ENCODE measurements at regions not wholly inside any gene's neighbourhood (a gene's known extent, or its start where the extent isn't known, plus 50 kb on each side); places are given as distances from the start of the nearest gene placed in this dataset.
"Not testable (repeated sequence)": the region's sequence is repeated elsewhere in the genome, so short reads cannot be mapped to it uniquely, and the experiment has no call there.

DNA sequence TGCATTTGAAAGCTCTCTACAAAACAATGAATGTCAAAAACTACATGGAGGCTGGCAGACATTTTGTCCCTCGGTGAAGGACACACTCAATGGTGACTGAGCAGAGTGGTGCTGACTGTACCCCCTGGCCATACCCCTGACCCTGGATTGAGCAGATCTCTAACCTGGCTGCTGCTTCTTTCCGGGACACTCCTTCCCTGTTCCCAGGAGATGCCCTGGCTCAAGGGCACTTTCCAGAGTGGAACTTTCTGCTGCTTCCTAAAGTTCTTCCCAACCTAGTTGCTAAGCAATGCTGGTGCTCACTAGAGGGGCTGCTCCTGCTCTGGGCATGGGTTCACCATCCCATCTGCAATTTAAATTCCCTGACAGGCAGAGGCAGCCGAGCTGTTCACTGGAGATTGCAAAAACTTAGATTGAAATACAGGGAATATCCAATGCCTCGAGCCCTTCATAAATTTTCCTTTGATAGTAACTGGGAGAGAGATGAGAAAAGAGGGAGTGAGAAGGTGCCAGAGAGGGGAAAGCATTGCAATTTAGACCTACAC lies 384.3 kb upstream of the PODXL start:
- Histone ChIP-seq H3K27me3 (ENCODE audit: control insufficient read depth, insufficient read depth, low read length) (no peaks in the 10 kb centered on the region), H3K4me3 (ENCODE audit: low read length) (no peak overlapping the region), H3K4me1 (ENCODE audit: control insufficient read depth, insufficient read depth, low read length) (no peaks in the 10 kb centered on the region), H3K36me3 (ENCODE audit: control insufficient read depth, insufficient read depth, low read length) (no peaks in the 10 kb centered on the region), H3K27ac (ENCODE audit: low read depth, low read length) (no peak overlapping the region), H3K9ac (ENCODE audit: low read length) (no peak overlapping the region)

DNA sequence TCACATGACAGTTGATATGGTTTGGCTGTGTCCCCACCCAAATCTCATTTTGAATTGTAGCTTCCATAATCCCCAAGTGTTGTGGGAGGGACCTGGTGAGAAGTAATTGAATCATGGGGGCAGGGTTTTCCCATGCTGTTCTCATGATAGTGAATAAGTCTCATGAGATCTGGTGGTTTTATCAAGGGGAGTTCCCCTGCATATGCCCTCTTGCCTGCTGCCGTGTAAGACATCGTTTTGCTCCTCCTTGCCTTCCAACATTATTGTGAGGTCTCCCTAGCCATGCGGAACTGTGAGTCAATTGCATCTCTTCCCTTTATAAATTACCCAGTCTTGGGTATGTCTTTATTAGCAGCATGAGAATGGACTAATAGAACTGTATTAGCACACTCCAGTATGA lies 382.4 kb upstream of the PODXL start:
- H3K27ac ChIP-seq (ENCODE audit: low read depth, low read length); H3K36me3 ChIP-seq (ENCODE audit: control insufficient read depth, insufficient read depth, low read length); H3K27me3 ChIP-seq (ENCODE audit: control insufficient read depth, insufficient read depth, low read length); H3K9ac ChIP-seq (ENCODE audit: low read length); H3K4me1 ChIP-seq (ENCODE audit: control insufficient read depth, insufficient read depth, low read length); H3K4me3 ChIP-seq (ENCODE audit: low read length): not testable (repeated sequence)

DNA sequence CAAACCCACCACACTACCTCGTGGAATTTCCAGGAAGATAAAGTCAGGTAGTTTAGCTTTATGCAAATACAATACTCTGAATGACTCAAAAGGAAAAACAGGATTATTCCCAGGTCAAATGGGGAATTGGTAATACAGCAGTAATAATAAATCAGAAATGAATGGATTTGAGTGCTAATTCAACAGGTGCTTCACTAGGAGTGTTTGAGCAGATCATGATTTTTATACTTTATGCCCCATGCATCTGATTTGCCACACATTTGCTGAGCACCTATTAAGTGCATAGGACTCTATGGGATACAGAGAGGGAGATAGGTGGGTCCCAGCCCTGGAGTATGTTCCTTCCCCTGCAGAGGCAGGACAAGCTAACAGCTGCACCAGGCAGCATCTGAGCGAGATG lies 381.4 kb upstream of the PODXL start:
- Histone ChIP-seq H3K9ac (ENCODE audit: low read length) (no peak overlapping the region), H3K27ac (ENCODE audit: low read depth, low read length) (no peak overlapping the region), H3K36me3 (ENCODE audit: control insufficient read depth, insufficient read depth, low read length) (no peaks in the 10 kb centered on the region), H3K4me3 (ENCODE audit: low read length) (no peak overlapping the region), H3K27me3 (ENCODE audit: control insufficient read depth, insufficient read depth, low read length) (no peaks in the 10 kb centered on the region), H3K4me1 (ENCODE audit: control insufficient read depth, insufficient read depth, low read length) (no peaks in the 10 kb centered on the region)

DNA sequence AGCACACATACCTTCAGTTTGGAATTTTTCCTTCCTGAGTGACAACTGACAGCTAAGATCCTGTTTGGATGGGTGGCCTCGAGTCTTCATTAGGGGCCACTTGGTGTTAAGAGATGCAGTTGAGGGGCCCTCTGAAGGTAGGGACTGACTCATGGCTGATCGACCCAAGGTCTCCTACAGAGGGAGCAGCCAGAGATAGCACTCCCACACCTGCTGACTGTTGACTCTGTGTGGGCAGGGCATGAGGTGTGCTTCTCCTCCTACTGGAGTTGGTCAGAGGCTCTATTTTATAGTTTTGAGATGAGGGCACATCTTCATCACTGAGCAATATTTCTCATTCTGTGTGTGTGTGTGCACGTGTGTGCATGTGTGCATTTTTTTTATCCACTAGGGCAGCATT lies 378.8 kb upstream of the PODXL start:
- H3K4me1 ChIP-seq (ENCODE audit: control insufficient read depth, insufficient read depth, low read length), result no peaks in the 10 kb centered on the region

DNA sequence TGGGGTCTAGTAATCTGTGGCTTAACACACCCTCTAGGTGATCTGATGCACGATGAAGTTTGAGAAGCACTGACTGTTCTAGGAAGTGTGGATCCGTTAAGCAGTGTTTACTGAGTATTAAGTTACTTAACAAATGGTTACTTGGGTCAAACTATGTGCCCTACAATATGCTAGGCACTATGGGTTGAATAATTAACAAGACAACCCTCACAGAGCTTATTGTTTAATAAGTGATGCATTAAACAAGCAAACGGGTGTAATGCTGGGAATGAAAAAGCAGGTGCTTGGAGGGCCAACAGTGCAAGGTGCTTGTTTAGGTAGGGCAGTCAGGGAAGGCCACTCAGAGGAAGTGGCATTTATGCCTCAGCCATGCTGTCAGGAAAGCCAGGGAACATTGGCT lies 378.0 kb upstream of the PODXL start:
- H3K9ac ChIP-seq (ENCODE audit: low read length), result no peak overlapping the region
- H3K36me3 ChIP-seq (ENCODE audit: control insufficient read depth, insufficient read depth, low read length), result no peaks in the 10 kb centered on the region
- no peaks in the 10 kb centered on the region for H3K27me3 ChIP-seq (ENCODE audit: control insufficient read depth, insufficient read depth, low read length)
- H3K4me1 ChIP-seq (ENCODE audit: control insufficient read depth, insufficient read depth, low read length), result no peaks in the 10 kb centered on the region
- H3K27ac ChIP-seq (ENCODE audit: low read depth, low read length), result no peak overlapping the region
- H3K4me3 ChIP-seq (ENCODE audit: low read length), result no peak overlapping the region

More for the DNA sequence above, 378.8 kb upstream of the PODXL start:
- H3K4me3 ChIP-seq (ENCODE audit: low read length), result no peak overlapping the region
- no peak overlapping the region for H3K9ac ChIP-seq (ENCODE audit: low read length)
- H3K36me3 ChIP-seq (ENCODE audit: control insufficient read depth, insufficient read depth, low read length), result no peaks in the 10 kb centered on the region
- H3K27ac ChIP-seq (ENCODE audit: low read depth, low read length), result no peak overlapping the region
- no peaks in the 10 kb centered on the region for H3K27me3 ChIP-seq (ENCODE audit: control insufficient read depth, insufficient read depth, low read length)

DNA sequence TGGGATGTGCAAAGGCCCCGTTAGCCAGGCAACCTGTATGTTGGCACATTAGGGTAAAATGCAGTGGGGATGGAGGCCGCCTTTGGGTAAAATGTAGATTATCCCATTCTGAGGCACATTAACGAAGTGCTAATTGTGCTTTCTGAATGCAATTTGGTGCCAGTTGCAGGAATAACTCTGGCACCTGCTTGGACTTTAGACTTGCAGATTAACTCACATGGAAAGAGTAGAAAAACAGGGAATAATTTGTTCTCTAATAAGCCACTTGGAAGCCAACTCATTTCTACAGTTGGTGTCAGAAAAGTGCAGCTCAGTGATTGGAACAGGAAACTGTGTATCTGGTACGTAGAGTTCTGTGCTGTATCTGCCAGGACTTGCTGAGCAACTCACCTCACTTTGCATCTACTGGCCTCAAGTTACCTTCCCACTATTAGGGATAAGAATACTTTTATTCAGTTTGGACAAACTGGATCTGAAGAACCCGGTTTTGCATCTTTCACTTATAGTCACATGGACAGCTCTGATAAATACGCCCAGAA lies 377.4 kb upstream of the PODXL start:
- H3K27me3 ChIP-seq (ENCODE audit: control insufficient read depth, insufficient read depth, low read length), result no peaks in the 10 kb centered on the region
- no peak overlapping the region for H3K4me3 ChIP-seq (ENCODE audit: low read length)
- no peak overlapping the region for H3K9ac ChIP-seq (ENCODE audit: low read length)
- no peaks in the 10 kb centered on the region for H3K36me3 ChIP-seq (ENCODE audit: control insufficient read depth, insufficient read depth, low read length)
- H3K27ac ChIP-seq (ENCODE audit: low read depth, low read length), result no peak overlapping the region
- no peaks in the 10 kb centered on the region for H3K4me1 ChIP-seq (ENCODE audit: control insufficient read depth, insufficient read depth, low read length)

DNA sequence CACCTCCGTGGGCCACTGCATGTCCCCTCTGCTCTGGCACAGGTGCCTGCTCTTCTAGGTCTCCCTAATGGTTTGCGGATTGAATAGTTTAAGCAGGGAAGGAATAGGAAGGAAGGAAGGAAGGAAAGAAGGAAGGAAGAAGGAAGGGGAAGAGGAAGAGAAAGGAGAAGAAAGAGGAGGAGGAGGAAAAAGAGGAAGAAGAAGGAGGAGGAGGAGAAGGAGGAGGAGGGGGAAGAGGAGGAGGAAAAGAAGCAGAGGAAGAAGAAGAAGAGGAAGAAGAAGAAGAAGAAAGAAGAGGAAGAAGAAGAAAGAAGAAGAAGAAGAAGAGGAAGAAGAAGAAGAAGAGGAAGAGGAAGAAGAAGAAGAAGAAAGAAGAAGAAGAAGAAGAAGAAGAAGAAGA lies 376.8 kb upstream of the PODXL start:
- not testable (repeated sequence) for H3K4me1 ChIP-seq (ENCODE audit: control insufficient read depth, insufficient read depth, low read length); H3K9ac ChIP-seq (ENCODE audit: low read length); H3K27me3 ChIP-seq (ENCODE audit: control insufficient read depth, insufficient read depth, low read length); H3K4me3 ChIP-seq (ENCODE audit: low read length); H3K27ac ChIP-seq (ENCODE audit: low read depth, low read length); H3K36me3 ChIP-seq (ENCODE audit: control insufficient read depth, insufficient read depth, low read length)

DNA sequence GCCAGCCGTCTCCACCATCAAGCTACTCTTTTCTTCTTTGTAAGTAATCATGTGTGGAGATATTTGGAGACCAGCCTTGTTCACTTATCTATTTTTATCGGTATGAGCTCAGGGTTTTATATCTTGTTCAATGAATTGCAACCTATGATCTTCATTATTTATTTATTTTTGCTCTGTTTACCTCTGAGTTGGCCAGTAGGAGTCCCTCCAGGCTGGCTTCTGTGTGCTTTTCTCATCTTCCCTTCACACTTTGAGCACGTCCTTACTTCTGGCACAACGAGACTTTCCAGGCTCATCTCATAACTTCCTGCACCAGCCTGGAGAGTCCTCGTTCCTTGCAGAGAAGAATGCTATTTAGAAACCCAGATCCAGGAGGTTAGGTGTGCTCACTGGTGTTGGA lies 375.8 kb upstream of the PODXL start:
- Histone ChIP-seq H3K9ac (ENCODE audit: low read length) (no peak overlapping the region), H3K36me3 (ENCODE audit: control insufficient read depth, insufficient read depth, low read length) (no peaks in the 10 kb centered on the region), H3K4me3 (ENCODE audit: low read length) (no peak overlapping the region), H3K4me1 (ENCODE audit: control insufficient read depth, insufficient read depth, low read length) (no peaks in the 10 kb centered on the region), H3K27ac (ENCODE audit: low read depth, low read length) (no peak overlapping the region), H3K27me3 (ENCODE audit: control insufficient read depth, insufficient read depth, low read length) (no peaks in the 10 kb centered on the region)

DNA sequence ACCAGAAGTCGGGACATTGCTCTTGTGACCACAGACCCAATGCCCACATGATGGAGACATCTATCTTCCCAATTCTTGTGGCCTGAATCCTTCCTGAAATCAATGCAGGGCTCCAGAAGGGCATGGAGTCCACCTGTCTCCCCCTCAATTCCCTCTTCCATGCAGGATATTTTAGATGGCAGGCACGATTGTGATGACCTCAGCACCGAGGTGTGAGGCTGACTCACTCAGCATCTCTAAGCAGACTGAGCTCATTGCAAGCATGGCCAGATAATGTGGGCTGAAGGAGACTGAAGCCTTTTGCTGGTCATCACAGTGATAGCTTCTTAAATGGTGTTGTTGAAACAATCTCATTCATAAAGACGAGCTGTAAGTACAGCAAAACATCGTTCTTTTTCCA lies 374.9 kb upstream of the PODXL start:
- no peak overlapping the region for H3K4me3 ChIP-seq (ENCODE audit: low read length)

DNA sequence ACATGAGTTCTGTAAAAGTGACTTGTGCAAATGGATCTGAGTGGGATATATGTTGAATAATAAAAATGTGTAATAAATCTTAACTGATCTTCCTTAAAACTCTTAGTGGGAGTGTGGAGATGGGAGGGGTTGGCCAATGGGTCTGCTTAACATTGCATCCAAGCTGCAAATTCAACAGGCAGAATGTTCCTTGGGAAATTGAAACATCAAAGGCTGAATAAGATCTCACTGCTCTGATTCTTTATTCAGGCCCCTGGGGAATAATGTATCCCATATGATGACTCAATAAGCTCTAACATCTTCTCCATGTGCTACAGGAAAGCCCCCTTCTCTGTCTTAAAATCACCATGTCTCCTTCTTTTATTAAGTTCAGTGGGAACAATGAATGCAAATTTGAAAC lies 373.2 kb upstream of the PODXL start:
- no peak overlapping the region for H3K27ac ChIP-seq (ENCODE audit: low read depth, low read length)
- no peak overlapping the region for H3K4me3 ChIP-seq (ENCODE audit: low read length)
- H3K4me1 ChIP-seq (ENCODE audit: control insufficient read depth, insufficient read depth, low read length), result no peaks in the 10 kb centered on the region
- no peaks in the 10 kb centered on the region for H3K36me3 ChIP-seq (ENCODE audit: control insufficient read depth, insufficient read depth, low read length)
- H3K9ac ChIP-seq (ENCODE audit: low read length), result no peak overlapping the region
- no peaks in the 10 kb centered on the region for H3K27me3 ChIP-seq (ENCODE audit: control insufficient read depth, insufficient read depth, low read length)

More for the DNA sequence above, 374.9 kb upstream of the PODXL start:
- H3K9ac ChIP-seq (ENCODE audit: low read length), result no peak overlapping the region
- H3K27ac ChIP-seq (ENCODE audit: low read depth, low read length), result no peak overlapping the region
- H3K36me3 ChIP-seq (ENCODE audit: control insufficient read depth, insufficient read depth, low read length), result no peaks in the 10 kb centered on the region
- no peaks in the 10 kb centered on the region for H3K27me3 ChIP-seq (ENCODE audit: control insufficient read depth, insufficient read depth, low read length)
- no peaks in the 10 kb centered on the region for H3K4me1 ChIP-seq (ENCODE audit: control insufficient read depth, insufficient read depth, low read length)

DNA sequence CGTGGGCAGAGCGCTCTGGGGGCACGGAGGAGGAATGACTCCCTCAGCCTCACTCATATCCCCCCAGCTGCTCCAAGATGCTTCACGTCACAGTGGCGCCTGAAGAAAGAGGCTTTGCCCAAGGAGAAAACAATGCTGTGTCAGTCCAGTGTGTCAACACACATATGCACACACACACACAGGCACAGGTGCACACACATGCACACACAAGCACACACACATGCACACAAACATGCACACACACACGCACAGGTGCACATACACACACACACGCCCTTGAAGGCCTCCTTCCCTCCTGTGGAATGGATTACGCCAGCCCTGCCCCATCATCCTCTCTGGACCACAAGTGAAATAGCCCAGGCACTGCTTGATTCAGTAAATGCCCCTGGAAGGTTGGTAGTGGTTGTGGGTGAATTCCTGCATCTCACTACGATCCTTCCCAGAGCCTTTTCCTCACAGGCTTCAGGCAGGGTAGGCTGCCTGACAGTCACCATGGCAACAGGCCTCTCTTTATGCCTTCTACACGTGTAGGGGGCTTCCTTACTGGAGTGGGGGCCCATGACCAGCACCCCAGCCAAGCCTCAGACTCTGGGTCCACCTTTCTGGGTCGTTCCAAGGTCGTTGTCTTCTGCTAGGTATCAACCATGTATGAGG lies 371.5 kb upstream of the PODXL start:
- no peak overlapping the region for H3K27ac ChIP-seq (ENCODE audit: low read depth, low read length)
- H3K36me3 ChIP-seq (ENCODE audit: control insufficient read depth, insufficient read depth, low read length), result no peaks in the 10 kb centered on the region
- no peaks in the 10 kb centered on the region for H3K27me3 ChIP-seq (ENCODE audit: control insufficient read depth, insufficient read depth, low read length)
- no peak overlapping the region for H3K9ac ChIP-seq (ENCODE audit: low read length)
- no peak overlapping the region for H3K4me3 ChIP-seq (ENCODE audit: low read length)
- no peaks in the 10 kb centered on the region for H3K4me1 ChIP-seq (ENCODE audit: control insufficient read depth, insufficient read depth, low read length)

DNA sequence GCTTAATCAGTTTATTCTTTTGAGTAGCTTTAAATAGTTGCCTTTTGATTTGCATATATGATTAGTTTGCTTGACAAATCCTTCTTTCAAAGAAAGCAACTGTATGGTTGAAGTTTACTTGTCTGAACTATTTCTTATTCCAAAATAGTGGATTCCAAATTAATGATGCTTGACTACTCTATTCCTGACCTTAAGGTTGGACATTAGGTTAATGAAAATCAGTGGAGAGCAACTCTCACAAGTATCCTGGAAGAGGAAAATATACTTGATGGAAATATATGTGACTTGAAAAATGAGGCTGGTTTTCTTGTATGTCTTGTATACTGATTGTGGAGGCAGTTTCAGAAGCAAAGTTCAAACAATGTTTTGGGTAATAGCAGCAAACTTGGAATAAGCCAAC lies 369.2 kb upstream of the PODXL start:
- Histone ChIP-seq H3K36me3 (ENCODE audit: control insufficient read depth, insufficient read depth, low read length) (no peaks in the 10 kb centered on the region), H3K4me3 (ENCODE audit: low read length) (no peak overlapping the region), H3K27ac (ENCODE audit: low read depth, low read length) (no peak overlapping the region), H3K4me1 (ENCODE audit: control insufficient read depth, insufficient read depth, low read length) (no peaks in the 10 kb centered on the region), H3K27me3 (ENCODE audit: control insufficient read depth, insufficient read depth, low read length) (no peaks in the 10 kb centered on the region), H3K9ac (ENCODE audit: low read length) (no peak overlapping the region)

DNA sequence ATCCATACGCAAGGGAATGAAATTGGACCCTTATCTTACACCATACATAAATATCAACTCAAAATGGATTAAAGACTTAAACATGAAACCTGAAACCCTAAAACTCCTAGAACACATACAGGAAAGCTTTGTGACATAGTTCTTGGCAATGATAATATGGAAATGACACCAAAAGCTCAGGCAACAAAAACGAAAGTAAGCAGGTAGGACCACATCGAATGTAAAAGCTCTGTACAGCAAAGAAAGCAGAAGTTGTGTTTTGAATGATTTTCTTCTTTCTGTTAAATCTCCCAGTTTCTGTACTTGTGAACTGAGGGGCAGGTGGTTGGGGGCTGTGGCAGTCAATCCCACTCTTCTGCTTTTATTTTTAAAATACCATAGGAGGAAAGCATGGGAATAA lies 368.4 kb upstream of the PODXL start:
- H3K36me3 ChIP-seq (ENCODE audit: control insufficient read depth, insufficient read depth, low read length), result no peaks in the 10 kb centered on the region
- H3K27me3 ChIP-seq (ENCODE audit: control insufficient read depth, insufficient read depth, low read length), result no peaks in the 10 kb centered on the region
- H3K4me3 ChIP-seq (ENCODE audit: low read length), result no peak overlapping the region
- no peak overlapping the region for H3K9ac ChIP-seq (ENCODE audit: low read length)
- H3K4me1 ChIP-seq (ENCODE audit: control insufficient read depth, insufficient read depth, low read length), result no peaks in the 10 kb centered on the region
- H3K27ac ChIP-seq (ENCODE audit: low read depth, low read length), result no peak overlapping the region

Data from rectal smooth muscle tissue (tissue), 1 donor.